Osteocyte (in vitro differentiated cells): ENCODE measurements at regions not wholly inside any gene's neighbourhood (a gene's known extent, or its start where the extent isn't known, plus 50 kb on each side); places are given as distances from the start of the nearest gene placed in this dataset.

Experiments
- DNase-seq: peaks from one replicate; pipeline ENCODE4 v3.0.0; 2021; ENCODE audit warnings: mixed read lengths; ENCODE audit not compliant: unreplicated experiment; ENCODE audit errors: extremely low spot score
- H3K27ac Mint-ChIP-seq: one replicate; pipeline ENCODE4 v1.8.0; 2021; ENCODE audit warnings: mild to moderate bottlenecking, mixed read lengths; ENCODE audit not compliant: unreplicated experiment
- H3K27me3 Mint-ChIP-seq: one replicate; pipeline ENCODE4 v1.8.0; 2021; ENCODE audit warnings: mixed read lengths; ENCODE audit not compliant: unreplicated experiment
- H3K36me3 Mint-ChIP-seq: one replicate; pipeline ENCODE4 v1.8.0; 2021; ENCODE audit warnings: mixed read lengths; ENCODE audit not compliant: unreplicated experiment
- H3K4me1 Mint-ChIP-seq: one replicate; pipeline ENCODE4 v1.8.0; 2021; ENCODE audit warnings: mixed read lengths; ENCODE audit not compliant: unreplicated experiment
- H3K4me3 Mint-ChIP-seq: one replicate; pipeline ENCODE4 v1.8.0; 2021; ENCODE audit warnings: mild to moderate bottlenecking, moderate library complexity, mixed read lengths; ENCODE audit not compliant: unreplicated experiment
- H3K9me3 Mint-ChIP-seq: one replicate; pipeline ENCODE4 v1.8.0; 2021; ENCODE audit warnings: mixed read lengths; ENCODE audit not compliant: unreplicated experiment
- CTCF ChIP-seq: fragments of 200-600 bp; sonication (generic); IDR thresholded peaks from 2 replicates; pipeline ENCODE4 v1.5.0; 2021; ENCODE audit warnings: antibody characterized with exemption, mild to moderate bottlenecking, moderate library complexity

DNA sequence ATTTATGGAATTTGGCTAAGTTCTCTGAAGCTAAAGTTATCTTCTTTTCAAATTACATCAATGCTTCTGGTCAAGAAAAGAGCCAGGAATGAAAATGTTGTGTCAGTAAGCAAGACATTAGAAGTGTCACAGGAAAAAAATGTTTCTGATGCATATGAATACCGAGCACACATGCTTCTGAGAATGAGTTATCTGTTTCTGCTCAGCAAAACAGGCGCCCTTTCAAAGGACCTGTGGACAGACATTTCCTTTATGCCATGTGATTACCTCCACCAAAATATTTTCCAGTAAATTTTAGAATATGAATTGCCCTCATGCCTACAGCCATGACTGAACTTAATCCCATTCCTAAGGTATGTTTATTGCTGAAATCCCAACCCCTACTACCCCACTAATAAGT is 55.4 kb upstream of the RNF180 start:
- no peaks in the 10 kb centered on the region for H3K4me1 Mint-ChIP-seq
- H3K9me3 Mint-ChIP-seq = peaks cover 15% of the 10 kb centered on the region
- DNase-seq = no peak
- H3K27ac Mint-ChIP-seq = no peak overlapping the region
- H3K27me3 Mint-ChIP-seq = no peaks in the 10 kb centered on the region
- H3K4me3 Mint-ChIP-seq = no peak overlapping the region
- no peaks in the 10 kb centered on the region for H3K36me3 Mint-ChIP-seq
- no peak for TF ChIP-seq CTCF

- no peak overlapping the region for H3K27ac Mint-ChIP-seq
- no peak for DNase-seq
- peaks cover 17% of the 10 kb centered on the region for H3K9me3 Mint-ChIP-seq
- H3K4me1 Mint-ChIP-seq = no peaks in the 10 kb centered on the region
- H3K36me3 Mint-ChIP-seq = no peaks in the 10 kb centered on the region
- TF ChIP-seq CTCF = no peak
- no peak overlapping the region for H3K4me3 Mint-ChIP-seq
- no peaks in the 10 kb centered on the region for H3K27me3 Mint-ChIP-seq
Measured at GRCh38 chr5:64108674-64109073, 57.0 kb upstream of the RNF180 start.

DNA sequence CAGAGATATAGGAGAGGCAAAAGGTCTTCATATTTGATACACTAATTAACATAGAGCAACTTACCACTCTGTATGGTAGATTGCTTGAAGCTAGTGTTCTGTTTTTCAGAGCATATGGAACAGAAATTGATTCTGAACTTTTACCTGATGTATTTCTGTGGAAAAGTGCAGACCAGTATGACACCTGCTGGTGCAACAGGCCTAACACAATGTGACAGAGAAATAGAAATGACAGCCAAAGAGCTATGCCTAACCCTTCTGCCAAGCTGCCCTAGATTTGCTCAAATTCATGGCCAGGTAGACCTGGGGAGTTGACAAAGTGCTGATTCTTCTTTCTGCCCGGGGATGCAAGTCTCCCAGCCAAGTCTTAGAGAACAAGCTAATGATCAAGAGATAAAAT is 65.4 kb upstream of the RNF180 start:
- peaks cover 12% of the 10 kb centered on the region for H3K9me3 Mint-ChIP-seq
- no peak for TF ChIP-seq CTCF
- no peaks in the 10 kb centered on the region for H3K4me1 Mint-ChIP-seq
- H3K36me3 Mint-ChIP-seq = no peaks in the 10 kb centered on the region
- H3K27me3 Mint-ChIP-seq = no peaks in the 10 kb centered on the region
- no peak overlapping the region for H3K4me3 Mint-ChIP-seq
- no peak for DNase-seq
- no peak overlapping the region for H3K27ac Mint-ChIP-seq

- Mint-ChIP-seq H3K4me1 (no peaks in the 10 kb centered on the region), H3K27me3 (no peaks in the 10 kb centered on the region), H3K27ac (no peak overlapping the region), H3K36me3 (no peaks in the 10 kb centered on the region), H3K4me3 (no peak overlapping the region), H3K9me3 (peaks cover 11% of the 10 kb centered on the region)
- no peak for TF ChIP-seq CTCF
- DNase-seq = no peak
Measured at GRCh38 chr5:64096771-64097170, 68.9 kb upstream of the RNF180 start.

- no peaks in the 10 kb centered on the region for H3K27me3 Mint-ChIP-seq
- H3K27ac Mint-ChIP-seq = no peak overlapping the region
- H3K4me3 Mint-ChIP-seq = no peak overlapping the region
- H3K9me3 Mint-ChIP-seq = no peaks in the 10 kb centered on the region
- TF ChIP-seq CTCF = no peak
- no peaks in the 10 kb centered on the region for H3K36me3 Mint-ChIP-seq
- no peak for DNase-seq
- no peaks in the 10 kb centered on the region for H3K4me1 Mint-ChIP-seq
Measured at GRCh38 chr5:64077589-64077988, 88.1 kb upstream of the RNF180 start.
